Stimulated activated CD4-positive, alpha-beta T cell treated with anti-CD3 and anti-CD28 coated beads, Interleukin-4, amount 100 ng/mL, for 4 hours (primary cell): ENCODE measurements at regions not wholly inside any gene's neighbourhood (a gene's known extent, or its start where the extent isn't known, plus 50 kb on each side); places are given as distances from the start of the nearest gene placed in this dataset.
"Not testable (repeated sequence)": the region's sequence is repeated elsewhere in the genome, so short reads cannot be mapped to it uniquely, and the experiment has no call there.

Experiments used
- DNase-seq, 2 experiments: peaks; one replicate each; pipeline ENCODE4 v3.0.0-alpha.2; 2020

DNA sequence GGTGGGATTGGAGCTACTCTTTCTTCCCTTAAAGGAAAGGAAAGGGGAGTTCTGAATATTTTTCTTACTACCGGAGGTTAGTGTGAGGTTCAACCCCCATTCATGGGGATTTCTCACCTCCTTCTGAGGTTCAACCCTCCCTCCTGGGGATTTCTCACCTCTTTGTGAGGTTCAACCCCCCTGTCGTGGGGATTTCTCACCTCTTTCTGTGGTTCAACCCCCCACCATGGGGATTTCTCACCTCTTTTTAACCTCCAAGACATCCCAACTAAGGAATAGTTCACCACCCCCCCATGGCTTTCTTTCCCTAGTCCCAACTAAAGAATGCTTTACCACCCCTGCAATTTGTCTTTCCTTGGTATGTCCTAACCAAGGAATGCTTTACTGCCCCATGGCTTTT, 520.3 kb downstream of the EDEM1 start:
- DNase-seq = no peak

GRCh38 chr3:5709714-5710113, 522.2 kb downstream of the EDEM1 start:
- DNase-seq = no peak

DNA sequence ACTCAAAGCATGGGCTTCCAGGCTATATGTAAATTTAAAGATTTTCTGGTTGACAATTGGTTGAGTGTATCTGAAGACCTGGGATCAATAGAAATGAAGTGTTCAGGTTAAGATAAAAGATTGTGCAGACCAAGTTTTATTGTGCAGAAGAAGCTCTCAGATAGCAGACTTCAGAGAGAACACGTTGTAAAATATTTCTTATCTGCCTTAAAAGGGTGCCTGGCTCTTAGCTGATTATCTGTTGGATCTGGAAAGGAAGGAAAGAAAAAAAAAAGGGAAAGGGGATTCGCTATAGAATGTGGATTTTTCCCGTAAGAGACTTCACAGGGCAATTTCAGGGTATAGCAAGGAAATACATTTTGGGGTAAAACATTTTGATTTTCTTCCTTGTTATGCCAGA, 523.2 kb downstream of the EDEM1 start:
- DNase-seq = no peak

GRCh38 chr3:5717254-5717653, 529.7 kb downstream of the EDEM1 start:
- DNase-seq = no peak

GRCh38 chr3:5719668-5720067, 532.2 kb downstream of the EDEM1 start:
- DNase-seq = not testable (repeated sequence)

DNA sequence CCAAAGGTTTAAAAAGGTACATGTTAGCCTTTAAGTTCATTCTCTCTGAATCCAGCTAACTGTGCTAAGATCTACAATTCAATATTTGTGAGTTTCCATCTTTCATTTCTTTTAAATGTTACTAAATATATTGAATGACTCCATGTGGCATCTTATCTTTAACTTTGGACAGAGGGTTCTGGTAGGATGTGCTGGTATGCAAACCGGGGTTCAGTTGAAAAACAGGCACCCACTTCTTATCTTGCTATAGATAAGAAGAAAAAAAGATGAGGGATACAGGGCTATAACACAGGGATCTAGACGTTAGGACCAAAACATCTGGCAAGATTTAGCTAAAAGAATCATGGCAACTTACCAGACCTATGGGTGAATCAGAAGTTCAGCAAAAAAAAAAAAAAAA, 538.3 kb downstream of the EDEM1 start:
- no peak for DNase-seq

DNA sequence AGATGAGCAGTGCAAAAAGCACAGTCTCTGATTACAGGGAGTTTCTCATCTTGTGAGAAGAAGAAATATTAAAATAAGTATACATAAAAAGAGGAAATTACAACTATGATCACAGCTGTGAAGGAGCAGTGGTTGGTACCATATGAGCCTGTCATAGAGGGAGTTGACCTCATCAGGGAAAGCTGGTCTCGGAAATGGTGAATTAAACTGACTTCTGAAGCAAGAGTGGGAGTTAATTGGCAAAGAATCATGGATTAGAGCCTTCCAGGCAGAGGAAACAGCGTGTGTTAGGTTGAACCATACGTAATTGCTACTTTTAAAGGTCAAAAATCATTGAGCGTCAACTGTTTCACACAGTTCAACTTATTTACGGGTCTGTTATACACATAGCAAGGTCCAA, 539.1 kb downstream of the EDEM1 start:
- DNase-seq = no peak

DNA sequence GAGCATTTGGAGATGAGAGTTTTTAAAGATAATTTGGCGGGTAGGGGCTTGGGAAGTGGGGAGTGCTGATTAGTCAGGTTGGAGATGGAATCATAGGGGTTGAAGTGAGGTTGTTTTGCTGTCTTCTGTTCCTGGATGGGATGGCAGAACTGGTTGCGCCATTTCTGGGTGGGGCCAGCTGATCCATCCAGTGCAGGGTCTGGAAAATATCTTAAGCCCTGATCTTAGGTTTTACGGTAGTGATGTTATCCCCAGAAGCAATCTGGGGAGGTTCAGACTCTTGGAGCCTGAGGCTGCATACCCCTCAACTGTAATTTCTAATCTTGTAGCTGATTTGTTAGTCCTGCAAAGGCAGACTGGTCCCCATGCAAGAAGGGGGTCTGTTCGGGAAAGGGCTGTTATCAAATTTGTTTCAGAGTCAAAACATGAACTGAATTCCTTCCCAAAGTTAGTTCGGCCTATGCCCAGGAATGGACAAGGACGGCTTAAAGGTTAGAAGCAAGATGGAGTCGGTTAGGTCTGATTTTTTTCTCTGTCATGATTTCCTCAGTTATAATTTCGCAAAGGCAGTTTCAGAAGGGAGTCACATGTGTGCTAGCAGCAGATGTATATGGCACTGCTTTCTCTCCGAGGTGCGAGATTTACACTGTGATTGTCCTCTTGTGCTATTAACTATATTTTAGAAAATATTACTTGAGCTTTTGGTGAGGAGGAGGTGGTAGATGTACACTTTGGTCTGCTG, 540.4 kb downstream of the EDEM1 start:
- DNase-seq = no peak

GRCh38 chr3:5729852-5730251, 542.3 kb downstream of the EDEM1 start:
- no peak for DNase-seq

- DNase-seq = no peak
These were observed 543.6 kb downstream of the EDEM1 start for GRCh38 chr3:5731100-5731499.

DNA sequence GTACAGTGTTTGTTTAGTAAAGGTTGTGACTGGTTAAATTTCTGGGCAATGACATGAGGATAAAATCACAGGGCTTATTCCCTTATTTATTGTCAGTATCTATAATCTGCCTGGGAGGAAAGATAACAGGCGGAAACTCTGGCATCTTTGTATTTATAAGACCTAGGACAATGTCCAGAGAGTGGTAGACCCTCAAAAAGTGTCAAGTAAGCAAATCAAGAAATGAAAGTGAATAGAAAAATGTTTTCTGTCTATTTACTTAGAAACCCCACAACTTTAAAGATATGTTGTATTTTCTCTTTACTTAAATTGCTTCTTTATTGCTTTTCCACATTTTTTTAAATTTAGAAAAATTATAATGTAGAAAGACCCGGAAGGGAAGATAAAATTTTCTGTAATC, 544.6 kb downstream of the EDEM1 start:
- DNase-seq = no peak

- DNase-seq = no peak
These were observed 546.5 kb downstream of the EDEM1 start for GRCh38 chr3:5733995-5734394.

DNA sequence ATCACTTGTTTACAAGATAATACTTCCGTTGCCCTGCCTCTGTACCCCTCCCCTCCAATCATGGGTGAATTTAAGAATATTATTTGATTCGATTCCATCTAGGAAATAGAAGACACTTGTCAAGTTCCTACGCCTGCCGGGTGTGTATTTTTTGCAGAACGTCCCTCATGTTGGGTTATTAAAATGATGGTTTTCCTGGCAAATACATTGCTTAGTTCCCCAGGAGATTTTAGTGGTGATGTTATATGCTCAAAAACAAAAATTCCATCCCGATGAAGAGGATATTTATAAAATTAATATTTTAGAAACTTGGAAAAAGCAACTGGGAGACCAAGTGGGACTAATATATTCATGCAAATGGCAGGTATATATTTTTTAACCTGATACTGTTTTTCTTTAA, 548.4 kb downstream of the EDEM1 start:
- DNase-seq = no peak

DNA sequence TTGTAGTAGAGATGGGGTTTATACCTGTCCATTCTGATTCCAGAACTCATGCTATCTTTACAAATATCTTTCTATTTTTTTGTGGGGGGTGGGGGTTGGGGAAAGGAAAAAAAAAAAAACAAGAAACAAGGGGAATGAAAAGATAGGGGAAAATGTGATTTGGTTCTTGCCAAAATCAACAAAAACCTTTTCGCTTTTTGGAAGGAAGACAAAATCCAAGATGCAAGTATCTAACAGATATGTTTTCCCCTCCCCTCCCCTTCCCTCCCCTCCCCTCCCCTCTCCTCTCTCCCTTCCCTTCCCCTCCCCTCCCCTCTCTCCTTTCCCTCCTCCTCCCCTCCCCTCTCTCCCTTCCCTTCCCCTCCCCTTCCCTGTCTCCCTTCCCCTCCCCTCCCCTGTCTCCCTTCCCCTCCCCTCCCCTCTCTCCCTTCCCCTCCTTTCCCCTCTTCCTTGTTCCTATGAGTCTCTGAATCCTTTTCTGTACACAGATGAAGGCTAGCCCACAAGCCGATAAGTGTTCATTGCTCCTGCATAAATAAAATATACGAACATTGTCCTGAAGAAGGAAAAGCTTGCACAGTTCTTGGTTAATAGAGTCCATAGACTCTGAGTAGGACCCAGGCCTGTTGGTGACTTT, 551.9 kb downstream of the EDEM1 start:
- DNase-seq = no peak

- DNase-seq = no peak
These were observed 552.4 kb downstream of the EDEM1 start for GRCh38 chr3:5739949-5740348.

- no peak for DNase-seq
These were observed 553.5 kb downstream of the EDEM1 start for GRCh38 chr3:5741017-5741416.

- no peak for DNase-seq
These were observed 562.6 kb downstream of the EDEM1 start for GRCh38 chr3:5750091-5750490.

- DNase-seq = no peak
These were observed 563.5 kb downstream of the EDEM1 start for GRCh38 chr3:5750874-5751640.

GRCh38 chr3:5754602-5755001, 567.1 kb downstream of the EDEM1 start:
- DNase-seq = no peak

DNA sequence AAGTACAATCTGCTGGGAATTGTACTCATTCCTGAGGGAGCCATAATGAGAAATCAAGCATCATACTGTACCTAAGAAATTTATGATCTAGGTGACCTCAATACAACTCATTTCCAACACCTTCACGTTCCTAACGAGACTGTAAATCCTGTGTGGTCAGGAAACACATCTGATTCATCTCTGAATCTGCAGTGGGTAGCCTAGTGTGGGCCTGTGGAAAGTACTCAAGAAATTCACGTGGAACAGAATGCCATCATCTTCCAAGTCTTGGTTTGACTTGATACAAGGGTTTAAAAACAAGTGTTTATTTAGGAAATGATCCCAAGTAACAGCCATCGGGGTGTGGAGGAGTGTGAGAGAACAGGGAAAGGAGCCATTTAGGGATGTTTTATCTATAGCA, 568.9 kb downstream of the EDEM1 start:
- no peak for DNase-seq

GRCh38 chr3:5757213-5757804, 569.8 kb downstream of the EDEM1 start:
- DNase-seq = no peak

DNA sequence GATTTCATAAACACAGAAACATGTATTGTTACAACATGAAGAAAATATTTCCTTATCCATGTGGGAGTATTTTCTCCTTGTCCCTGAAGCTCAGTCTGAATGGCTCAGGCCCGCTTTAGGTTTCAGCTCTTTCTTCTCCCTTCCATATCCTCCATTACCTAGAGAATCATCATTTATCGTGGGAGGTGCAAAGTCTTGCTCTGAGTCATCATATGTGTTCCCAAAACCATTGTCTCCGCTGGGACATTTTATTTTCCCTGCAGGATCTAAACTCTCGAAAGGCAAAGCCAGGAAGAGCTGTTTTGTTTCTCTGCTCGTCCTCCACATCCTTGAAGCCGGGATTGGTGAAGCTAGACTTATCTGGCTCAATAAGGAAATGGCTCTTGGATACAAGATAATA, 571.2 kb downstream of the EDEM1 start:
- no peak for DNase-seq

GRCh38 chr3:5762506-5762905, 575.0 kb downstream of the EDEM1 start:
- no peak for DNase-seq

DNA sequence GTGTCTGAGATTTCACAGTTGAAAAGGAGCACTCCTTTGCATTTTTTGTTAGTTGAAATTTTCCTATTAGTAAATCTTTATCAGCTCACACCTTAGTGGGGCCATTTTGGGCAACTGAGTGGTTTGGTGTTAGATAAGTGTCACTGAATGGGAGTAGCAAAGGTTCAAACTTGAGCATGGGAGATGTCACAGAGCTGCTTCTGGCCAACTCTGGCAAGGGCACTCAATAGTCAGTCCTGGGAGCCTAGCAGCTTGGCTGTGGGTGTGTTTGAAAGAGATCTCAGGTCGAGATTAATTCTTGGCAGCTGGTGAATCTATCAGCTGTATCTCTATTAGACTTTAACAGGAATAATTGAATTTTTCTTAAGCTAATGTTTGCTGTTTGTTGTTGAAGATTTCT, 579.3 kb downstream of the EDEM1 start:
- no peak for DNase-seq
